CD4-positive, alpha-beta T cell treated with Interleukin-15 for 4 hours (primary cell): ENCODE measurements at regions not wholly inside any gene's neighbourhood (a gene's known extent, or its start where the extent isn't known, plus 50 kb on each side); places are given as distances from the start of the nearest gene placed in this dataset.

ENCODE experiments used
- DNase-seq: peaks from one replicate; pipeline ENCODE4 v3.0.0-alpha.2; 2020; ENCODE audit warnings: low spot score

DNA sequence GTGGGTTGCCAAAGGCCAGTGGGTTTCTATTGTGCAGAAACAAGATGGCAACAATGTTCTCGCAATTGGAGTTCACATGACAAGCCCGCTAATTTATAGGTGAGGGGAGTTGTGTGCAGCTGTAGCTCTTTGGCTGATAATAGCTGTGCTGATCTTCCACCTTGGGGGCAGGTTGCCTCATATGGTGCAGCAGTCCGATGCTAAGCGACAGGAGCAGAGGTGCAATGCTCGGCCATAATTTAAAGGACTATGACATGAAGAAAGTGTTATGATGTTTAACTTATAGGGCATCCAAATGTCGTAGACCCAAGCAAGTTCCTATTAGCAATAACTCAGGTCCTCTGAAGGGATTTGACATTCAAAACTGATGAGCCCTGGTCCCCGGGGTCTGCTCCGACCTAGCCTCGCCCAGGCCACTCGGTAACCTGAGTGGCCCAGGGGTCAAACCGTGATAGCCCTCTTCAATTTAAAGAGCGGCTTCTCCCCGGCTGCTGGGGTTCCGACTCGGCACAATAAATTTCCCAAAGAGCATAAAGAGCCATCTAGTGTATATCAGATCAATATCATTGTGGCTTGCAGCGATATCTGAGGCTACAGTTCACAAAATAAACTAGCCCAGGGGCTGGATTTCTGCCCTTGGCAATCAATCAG, 724.0 kb downstream of the IRX1 start:
- no peak for DNase-seq

DNA sequence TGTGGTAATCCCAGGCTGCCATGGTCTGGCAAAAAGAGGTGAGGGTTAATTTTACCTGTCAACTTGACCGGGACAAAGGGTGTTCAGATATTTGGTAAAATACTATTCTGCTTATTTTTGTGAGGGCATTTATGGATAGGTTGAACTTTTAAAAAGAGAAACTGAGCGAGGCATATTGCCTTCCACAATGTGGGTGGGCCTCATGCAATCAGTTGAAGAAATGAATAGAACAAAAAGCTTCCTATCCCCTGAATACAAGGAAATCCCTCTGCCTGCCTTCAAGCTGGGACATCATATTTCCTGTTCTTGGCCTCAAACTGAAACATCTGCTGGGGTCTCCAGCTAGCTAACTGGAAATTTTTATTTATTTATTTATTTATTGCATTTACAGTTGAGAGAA, 734.7 kb downstream of the IRX1 start:
- DNase-seq: no peak

DNA sequence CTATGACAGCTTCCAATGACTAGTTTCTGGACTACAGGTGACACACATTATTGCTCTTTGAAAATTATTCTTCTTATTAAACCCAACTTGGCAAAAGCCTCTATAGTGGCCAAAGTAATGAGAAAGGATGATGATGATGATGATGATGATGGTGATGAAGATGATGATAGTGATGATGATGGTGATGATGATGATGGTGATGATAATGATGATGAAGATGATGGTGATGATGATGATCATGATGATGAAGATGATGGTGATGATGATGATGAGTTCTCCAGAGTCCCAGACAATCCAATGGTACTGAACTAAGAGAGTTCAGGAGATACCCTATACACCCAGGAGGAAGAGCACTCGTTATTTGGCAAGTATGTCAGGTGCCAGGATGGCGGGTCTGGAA, 739.4 kb downstream of the IRX1 start:
- no peak for DNase-seq

DNA sequence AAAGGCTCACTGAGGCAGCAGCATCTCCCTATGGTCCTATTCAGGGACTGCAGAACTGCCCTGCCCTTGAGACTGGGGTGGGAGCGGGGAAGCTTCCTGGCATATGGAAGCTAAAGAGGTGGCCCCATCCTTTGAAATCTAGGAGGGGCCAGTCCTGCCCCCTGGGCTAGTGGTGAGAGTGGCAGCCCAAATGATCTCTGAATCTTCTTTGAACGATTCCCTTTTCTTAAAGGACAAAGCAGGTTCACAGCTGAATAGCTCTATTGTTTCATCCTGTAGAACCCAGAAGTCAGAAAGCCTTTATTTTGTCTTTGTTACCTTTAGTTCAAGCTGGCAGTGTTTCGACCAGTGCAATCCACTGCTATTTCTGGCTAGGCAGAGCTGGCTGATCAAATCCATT, 741.9 kb downstream of the IRX1 start:
- DNase-seq: no peak

DNA sequence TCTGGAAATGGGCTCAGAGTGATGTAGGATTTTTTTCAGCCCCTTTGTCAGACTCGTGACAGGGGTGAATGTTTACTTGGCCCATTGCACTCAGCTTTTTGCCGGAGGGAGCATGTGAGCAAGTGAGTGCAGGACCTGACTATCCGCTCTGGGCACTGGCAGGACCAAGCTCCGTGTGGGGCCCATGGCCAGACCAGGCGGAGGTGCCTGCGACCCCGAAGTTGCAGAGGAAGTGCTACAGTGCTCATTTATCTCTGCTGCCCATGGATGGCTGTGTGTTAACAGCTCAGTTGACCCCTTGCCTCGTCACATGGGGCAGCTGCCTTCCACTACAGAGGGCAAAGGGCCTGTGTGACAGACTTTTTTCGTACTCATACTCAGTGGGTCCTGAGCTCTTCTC, 744.3 kb downstream of the IRX1 start:
- no peak for DNase-seq

- no peak for DNase-seq
These were observed 750.2 kb downstream of the IRX1 start for GRCh38 chr5:4345850-4346249.

GRCh38 chr5:4348423-4348822, 752.8 kb downstream of the IRX1 start:
- DNase-seq: no peak

GRCh38 chr5:4348919-4349318, 753.3 kb downstream of the IRX1 start:
- no peak for DNase-seq

DNA sequence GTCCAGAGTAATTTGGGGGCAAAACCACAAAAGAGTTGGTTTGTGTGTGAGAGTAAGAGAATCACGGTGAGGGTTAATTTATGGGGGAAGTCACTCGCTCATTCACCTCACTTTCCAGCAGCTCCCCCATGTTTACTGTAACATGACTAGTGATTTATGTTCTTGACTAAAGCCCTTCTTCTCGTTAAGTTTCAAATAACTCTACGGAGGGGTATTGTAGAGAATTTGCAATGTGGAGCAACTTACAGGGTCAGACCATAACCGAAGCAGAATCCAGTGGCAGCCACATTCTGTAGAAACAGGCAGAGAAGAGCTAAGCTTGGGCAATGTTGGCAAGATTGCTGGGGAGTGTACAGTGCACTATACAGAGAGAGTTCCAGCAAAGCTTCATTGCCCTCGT, 760.6 kb downstream of the IRX1 start:
- no peak for DNase-seq

DNA sequence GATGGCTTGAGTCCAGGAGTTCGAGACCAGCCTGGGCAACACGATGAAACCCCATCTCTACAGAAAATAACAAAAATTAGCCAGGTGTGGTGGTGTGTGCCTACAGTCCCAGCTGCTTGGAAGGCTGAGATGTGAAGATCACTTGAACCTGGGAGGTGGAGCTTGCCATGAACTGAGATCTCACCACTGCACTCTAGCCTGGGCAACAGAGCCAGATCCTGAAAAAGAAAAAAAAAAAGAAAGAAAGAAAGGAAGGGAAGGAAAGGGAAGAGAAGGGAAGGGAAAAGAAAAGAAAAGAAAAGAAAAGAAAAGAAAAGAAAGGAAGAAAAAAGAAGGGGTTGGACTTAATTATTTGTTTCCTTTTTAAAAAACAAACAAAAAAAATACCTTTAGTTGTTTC, 764.2 kb downstream of the IRX1 start:
- DNase-seq: no peak

- no peak for DNase-seq
These were observed 766.1 kb downstream of the IRX1 start for GRCh38 chr5:4361753-4362152.

DNA sequence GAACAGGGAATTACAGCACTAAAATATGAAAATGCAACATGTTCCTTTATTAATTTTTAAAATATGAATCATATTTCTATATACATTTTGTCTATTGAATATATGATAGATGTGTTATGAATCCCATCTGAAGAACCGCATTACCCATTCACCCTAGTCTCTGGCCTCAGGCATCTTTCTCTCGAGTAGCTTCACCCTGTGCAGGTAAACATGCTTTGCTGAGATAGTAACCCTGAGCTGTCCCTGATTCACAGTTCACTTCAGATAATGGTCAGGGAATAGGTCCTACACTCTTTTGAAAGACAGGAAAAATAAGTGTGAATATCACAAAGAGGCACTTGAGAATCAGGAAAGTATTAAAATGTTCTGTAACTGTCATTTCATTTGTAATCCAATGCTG, 766.8 kb downstream of the IRX1 start:
- DNase-seq: no peak

GRCh38 chr5:4363045-4363444, 767.4 kb downstream of the IRX1 start:
- no peak for DNase-seq

DNA sequence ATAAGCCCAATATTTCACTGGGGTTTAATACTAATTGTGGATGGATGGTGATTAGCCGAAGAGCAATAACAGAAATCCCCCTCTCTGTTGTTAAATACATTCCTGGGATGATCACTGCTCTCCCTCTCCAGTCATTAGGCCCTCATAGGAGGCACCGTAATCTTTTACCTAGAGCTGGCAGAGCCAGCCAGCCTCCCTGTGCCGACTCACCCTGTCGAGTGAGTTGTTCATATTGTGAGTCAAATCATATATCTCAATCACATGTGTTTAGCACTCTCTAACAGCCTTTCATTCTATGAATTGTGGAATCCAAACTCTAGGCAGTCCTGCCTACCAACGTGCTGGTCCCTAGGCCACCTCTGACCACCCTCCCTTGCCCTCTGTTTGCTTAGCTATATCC, 771.0 kb downstream of the IRX1 start:
- DNase-seq: no peak

GRCh38 chr5:4370218-4370617, 769.9 kb upstream of the ADAMTS16 start:
- DNase-seq: no peak

GRCh38 chr5:4372481-4372880, 767.6 kb upstream of the ADAMTS16 start:
- no peak for DNase-seq

DNA sequence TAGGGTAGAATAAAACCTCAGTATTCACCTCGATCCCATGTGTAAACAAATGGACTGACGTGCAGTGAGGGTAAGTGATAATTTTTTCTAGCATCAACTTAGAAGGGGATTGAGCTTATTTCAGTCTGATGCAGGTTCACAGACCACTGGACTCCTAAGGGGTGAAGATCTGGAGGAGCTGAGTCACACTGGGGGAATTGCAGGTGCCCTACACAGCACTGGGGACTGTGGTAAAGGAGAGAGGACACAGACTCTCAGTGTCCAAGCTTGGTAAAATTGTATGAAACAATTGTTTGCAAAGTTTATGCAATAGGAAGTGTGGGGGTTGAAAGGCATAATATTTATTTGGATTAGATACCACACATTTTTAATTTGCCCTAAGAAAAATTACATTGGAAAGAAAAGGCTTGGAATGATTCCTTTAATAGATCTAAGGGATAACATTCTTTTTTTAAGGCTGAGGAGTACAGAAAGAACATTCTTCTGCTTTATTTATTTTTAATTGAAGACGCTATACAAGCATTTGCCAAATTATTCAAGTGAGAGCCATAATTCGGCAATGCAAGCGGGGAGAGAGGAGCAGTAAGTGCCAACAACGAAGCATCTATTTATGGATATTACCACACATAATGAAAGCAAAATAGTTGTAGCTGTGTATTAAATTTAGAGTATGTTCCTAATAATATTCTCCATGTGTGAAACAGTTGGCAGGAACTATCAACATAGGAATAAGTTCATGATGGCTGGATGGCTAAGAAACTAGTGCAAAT, 766.9 kb upstream of the ADAMTS16 start:
- no peak for DNase-seq

GRCh38 chr5:4374866-4375265, 765.3 kb upstream of the ADAMTS16 start:
- no peak for DNase-seq

DNA sequence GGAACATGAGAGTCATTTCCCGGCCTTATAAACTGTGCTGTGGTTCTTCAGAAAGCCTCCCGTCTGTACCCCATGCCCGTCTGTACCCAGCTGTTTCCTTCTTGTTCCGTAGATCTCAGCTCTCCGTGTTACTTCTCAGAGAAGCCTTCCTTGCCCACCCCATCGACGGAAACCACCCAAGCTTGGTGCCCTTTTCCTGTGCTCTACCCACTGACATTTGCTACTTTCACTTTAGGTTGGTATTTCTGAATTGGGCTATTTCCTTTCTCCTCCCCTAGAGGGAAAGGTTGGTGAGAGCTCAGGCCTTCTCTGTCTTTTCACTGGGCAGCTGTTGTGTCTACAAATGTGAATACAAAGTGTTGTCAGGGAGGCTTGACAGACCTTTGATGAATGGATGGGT, 764.5 kb upstream of the ADAMTS16 start:
- no peak for DNase-seq

DNA sequence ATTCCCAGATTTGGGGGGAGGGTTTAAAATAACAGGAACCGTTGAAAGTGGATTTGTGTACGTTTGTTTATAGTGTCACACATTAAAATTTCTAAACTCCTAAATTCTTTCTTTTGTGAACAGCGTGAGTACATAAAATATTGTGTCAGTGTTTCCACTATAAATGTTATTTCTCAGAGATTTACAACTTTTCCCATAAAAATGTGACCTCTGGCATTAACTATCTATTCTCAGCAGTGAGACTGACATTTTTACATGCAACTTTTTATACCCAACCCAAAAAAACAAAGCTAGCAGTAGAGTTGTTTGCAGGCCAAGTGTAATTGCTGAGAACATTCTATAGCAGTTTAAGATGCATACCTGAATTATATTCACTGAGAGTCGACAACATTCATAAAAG, 757.0 kb upstream of the ADAMTS16 start:
- no peak for DNase-seq

DNA sequence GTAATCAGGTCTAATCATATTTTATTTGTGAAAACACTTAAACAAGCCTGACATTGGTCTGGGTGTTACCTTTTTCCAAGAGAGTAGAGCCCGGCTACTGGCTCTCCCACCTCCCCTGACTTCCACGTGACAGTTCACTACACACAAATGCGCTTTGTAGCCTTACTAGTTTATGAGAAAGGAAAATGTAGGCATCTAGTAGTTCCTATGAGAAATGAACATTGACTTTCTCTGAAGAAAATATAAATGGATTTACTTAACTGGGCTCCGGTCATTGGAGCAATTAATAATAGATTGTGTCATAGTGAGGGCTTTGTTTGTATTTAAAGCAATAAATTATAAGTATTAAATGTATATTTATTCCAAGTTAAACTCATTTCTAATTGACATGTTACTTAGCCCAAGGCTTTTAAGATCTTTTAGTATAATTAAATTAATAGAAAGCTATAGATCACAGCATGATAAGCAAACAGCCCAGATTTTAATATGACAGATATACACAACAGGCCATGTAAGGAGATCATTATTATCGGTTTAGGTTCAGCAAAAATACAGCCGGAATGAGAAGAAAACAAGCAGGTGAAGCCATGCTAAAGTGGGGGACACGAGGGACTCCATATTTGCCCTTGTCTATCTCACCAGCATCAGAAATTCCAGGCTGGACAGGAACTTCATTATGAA, 756.5 kb upstream of the ADAMTS16 start:
- no peak for DNase-seq

DNA sequence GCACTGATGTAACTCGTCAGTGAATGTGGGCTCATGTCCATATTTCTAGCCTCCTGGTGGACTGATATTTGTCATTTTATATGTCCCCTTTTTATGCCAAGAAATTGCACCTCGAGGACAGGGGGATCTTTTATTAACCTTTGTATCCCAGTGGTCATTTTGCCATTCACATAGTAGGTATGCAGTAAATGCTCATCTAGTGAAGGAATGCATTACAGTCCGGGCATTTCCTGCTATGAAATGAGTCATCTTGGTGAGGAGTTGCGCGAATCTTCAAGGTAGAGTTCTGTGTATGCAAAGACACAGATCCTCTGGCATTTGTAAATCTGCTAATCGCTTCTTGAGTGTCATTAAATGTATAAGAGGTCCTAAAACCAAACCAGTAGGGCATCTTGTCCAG, 755.5 kb upstream of the ADAMTS16 start:
- no peak for DNase-seq

GRCh38 chr5:4386152-4386551, 754.0 kb upstream of the ADAMTS16 start:
- no peak for DNase-seq
